GM23338 (cell line): ENCODE measurements at regions not wholly inside any gene's neighbourhood (a gene's known extent, or its start where the extent isn't known, plus 50 kb on each side); places are given as distances from the start of the nearest gene placed in this dataset.
"Not testable (repeated sequence)": the region's sequence is repeated elsewhere in the genome, so short reads cannot be mapped to it uniquely, and the experiment has no call there.

ENCODE experiments used
- ATAC-seq: fragments of 200-7000 bp; cut with Tn5 transposase; 3 replicates; pipeline ENCODE4 v1.9.1; 2020
- DNase-seq: peaks from one replicate; pipeline ENCODE4 v3.0.0-alpha.2; 2015; ENCODE audit warnings: low spot score
- H2AFZ ChIP-seq: fragments of 200-600 bp; sonication (generic); 2 replicates; pipeline ENCODE4 v1.8.0; 2016; ENCODE audit warnings: antibody characterized with exemption, mild to moderate bottlenecking, moderate library complexity
- H3F3A ChIP-seq: fragments of 200-600 bp; sonication (generic); replicated peaks from 2 replicates; pipeline ENCODE4 v1.8.0; 2017; ENCODE audit warnings: antibody characterized with exemption, mixed run types, low read depth
- H3K27ac ChIP-seq: fragments of 200-600 bp; sonication (generic); 2 replicates; pipeline ENCODE4 v1.6.1; 2016; ENCODE audit warnings: low read depth
- H3K27me3 ChIP-seq: fragments of 200-600 bp; sonication (generic); 2 replicates; pipeline ENCODE4 v1.8.0; 2016; ENCODE audit warnings: mild to moderate bottlenecking, mixed run types, moderate library complexity; ENCODE audit not compliant: insufficient read depth
- H3K36me3 ChIP-seq: fragments of 200-600 bp; sonication (generic); 2 replicates; pipeline ENCODE4 v1.8.0; 2016; ENCODE audit warnings: mild to moderate bottlenecking; ENCODE audit not compliant: insufficient read depth
- H3K4me1 ChIP-seq: fragments of 200-600 bp; sonication (generic); 2 replicates; pipeline ENCODE4 v1.8.0; 2016; ENCODE audit warnings: mild to moderate bottlenecking, moderate library complexity; ENCODE audit not compliant: insufficient read depth
- H3K4me2 ChIP-seq: fragments of 200-600 bp; sonication (generic); 2 replicates; pipeline ENCODE4 v1.7.1; 2017; ENCODE audit warnings: mixed run types
- H3K4me3 ChIP-seq: fragments of 200-600 bp; sonication (generic); 2 replicates; pipeline ENCODE4 v1.6.1; 2016; ENCODE audit warnings: mixed run types
- H3K79me2 ChIP-seq: fragments of 200-600 bp; sonication (generic); replicated peaks from 2 replicates; pipeline ENCODE4 v1.8.0; 2017; ENCODE audit warnings: mild to moderate bottlenecking; ENCODE audit not compliant: insufficient read depth
- H3K9me2 ChIP-seq: fragments of 200-600 bp; sonication (generic); 2 replicates; pipeline ENCODE4 v1.8.0; 2017; ENCODE audit not compliant: insufficient read depth
- H4K20me1 ChIP-seq: fragments of 200-600 bp; sonication (generic); replicated peaks from 2 replicates; pipeline ENCODE4 v1.8.0; 2017; ENCODE audit warnings: mild to moderate bottlenecking; ENCODE audit not compliant: insufficient read depth
- H3K27ac Mint-ChIP-seq: 2 replicates; pipeline ENCODE4 v1.8.0; 2020; ENCODE audit warnings: inconsistent platforms, mild to moderate bottlenecking, moderate library complexity, mixed read lengths
- H3K27me3 Mint-ChIP-seq: 3 replicates; pipeline ENCODE4 v1.8.0; 2022; ENCODE audit warnings: low read depth, mild to moderate bottlenecking, moderate library complexity, mixed read lengths, inconsistent platforms; ENCODE audit not compliant: insufficient read depth, poor library complexity
- H3K36me3 Mint-ChIP-seq: 3 replicates; pipeline ENCODE4 v1.8.0; 2021; ENCODE audit warnings: low read depth, mild to moderate bottlenecking, inconsistent platforms, moderate library complexity, mixed read lengths
- H3K4me1 Mint-ChIP-seq: 3 replicates; pipeline ENCODE4 v1.8.0; 2020; ENCODE audit warnings: mild to moderate bottlenecking, inconsistent platforms, mixed read lengths
- H3K4me3 Mint-ChIP-seq: 3 replicates; pipeline ENCODE4 v1.8.0; 2021; ENCODE audit warnings: moderate library complexity, mild to moderate bottlenecking, inconsistent platforms, mixed read lengths
- H3K9me3 Mint-ChIP-seq: 3 replicates; pipeline ENCODE4 v1.8.0; 2020; ENCODE audit warnings: moderate library complexity, mild to moderate bottlenecking, inconsistent platforms, mixed read lengths
- CTCF ChIP-seq, 2 experiments: fragments of 200-600 bp in 1 of 2; sonication (generic) in 1 of 2; conservative IDR thresholded peaks; 2 replicates each; pipeline versions ENCODE4 v1.5.1 to v1.6.1; 2016 to 2017; ENCODE audit warnings: antibody characterized with exemption in 2 of 2, low read depth in 2 of 2, mild to moderate bottlenecking in 2 of 2, moderate library complexity in 1 of 2
- ETS1 ChIP-seq: IDR thresholded peaks from 2 replicates; pipeline ENCODE4 v1.6.1; 2016; ENCODE audit warnings: antibody characterized with exemption
- EZH2phosphoT487 ChIP-seq: fragments of 200-600 bp; sonication (generic); IDR thresholded peaks from one replicate; pipeline ENCODE4 v1.8.1; 2018; ENCODE audit warnings: antibody characterized with exemption; ENCODE audit not compliant: unreplicated experiment
- JUNB ChIP-seq: IDR thresholded peaks from one replicate; pipeline ENCODE4 v1.6.1; 2016; ENCODE audit warnings: antibody characterized with exemption; ENCODE audit not compliant: unreplicated experiment
- NANOG ChIP-seq: IDR thresholded peaks from 2 replicates; pipeline ENCODE4 v1.6.1; 2016; ENCODE audit warnings: antibody characterized with exemption, borderline replicate concordance
- POLR2AphosphoS5 ChIP-seq: IDR thresholded peaks from 2 replicates; pipeline ENCODE4 v1.6.1; 2016; ENCODE audit warnings: antibody characterized with exemption, low read depth
- REST ChIP-seq: IDR thresholded peaks from one replicate; pipeline ENCODE4 v1.6.1; 2018; ENCODE audit warnings: antibody characterized with exemption; ENCODE audit not compliant: unreplicated experiment
- ZNF331 ChIP-seq: fragments of 250-450 bp; sonication (Bioruptor Pico); IDR thresholded peaks from 2 replicates; pipeline ENCODE4 v1.5.0; 2020; ENCODE audit warnings: low read depth, mild to moderate bottlenecking, moderate library complexity
- ZNF462 ChIP-seq: fragments of 250-450 bp; sonication (Bioruptor Pico); IDR thresholded peaks from 2 replicates; pipeline ENCODE4 v1.5.0; 2020; ENCODE audit warnings: mild to moderate bottlenecking, moderate library complexity

- H4K20me1 ChIP-seq, H3K4me3 ChIP-seq, H3K36me3 Mint-ChIP-seq, H3K4me2 ChIP-seq, H3K27ac ChIP-seq, H3K4me1 Mint-ChIP-seq, H3K79me2 ChIP-seq, H3K4me1 ChIP-seq, H3K9me3 Mint-ChIP-seq, H3K27me3 Mint-ChIP-seq, H3K9me2 ChIP-seq, H3K4me3 Mint-ChIP-seq, H3K27ac Mint-ChIP-seq, H3K36me3 ChIP-seq, ATAC-seq, H2AFZ ChIP-seq, H3F3A ChIP-seq, DNase-seq, H3K27me3 ChIP-seq: not testable (repeated sequence)
Measured at GRCh38 chr1:220942914-220943313, 63.7 kb downstream of the HLX start.

GRCh38 chr1:220943319-220943996 is 64.2 kb downstream of the HLX start:
- Histone ChIP-seq H3F3A (no peaks in the 10 kb centered on the region), H3K27me3 (no peaks in the 10 kb centered on the region), H3K79me2 (no peaks in the 10 kb centered on the region), H3K36me3 (no peaks in the 10 kb centered on the region), H3K4me3 (no peak overlapping the region), H3K9me2 (no peaks in the 10 kb centered on the region; the same call in 1 of the 2 replicates), H4K20me1 (no peaks in the 10 kb centered on the region), H2AFZ (no peak overlapping the region), H3K4me2 (no peak overlapping the region), H3K27ac (no peak overlapping the region), H3K4me1 (no peaks in the 10 kb centered on the region)
- H3K4me3 Mint-ChIP-seq: no peak overlapping the region; the same call in 2 of the 3 replicates
- no peak overlapping the region for H3K27ac Mint-ChIP-seq
- ATAC-seq (no peak), DNase-seq (no peak)
- no peaks in the 10 kb centered on the region; the same call in 2 of the 3 replicates for H3K9me3 Mint-ChIP-seq
- no peaks in the 10 kb centered on the region; the same call in 2 of the 3 replicates for H3K36me3 Mint-ChIP-seq
- H3K27me3 Mint-ChIP-seq: no peaks in the 10 kb centered on the region
- no peaks in the 10 kb centered on the region for H3K4me1 Mint-ChIP-seq
- TF ChIP-seq POLR2AphosphoS5 (no peak), JUNB (no peak), REST (no peak), ZNF462 (CRISPR knock-in tag) (no peak), ZNF331 (CRISPR knock-in tag) (no peak), NANOG (no peak), ETS1 (no peak), CTCF (conservative IDR thresholded peaks at IDR 0.05; ENCODE audit: low read depth in 2 of 2) (no peak), EZH2phosphoT487 (no peak)
